NCI-H82 (cell line): ENCODE measurements at regions not wholly inside any gene's neighbourhood (a gene's known extent, or its start where the extent isn't known, plus 50 kb on each side); places are given as distances from the start of the nearest gene placed in this dataset.
"Not testable (repeated sequence)": the region's sequence is repeated elsewhere in the genome, so short reads cannot be mapped to it uniquely, and the experiment has no call there.

Experiments used
- DNase-seq: peaks from one replicate; lab custom pipeline; 2025; lab: John Stamatoyannopoulos, UW

DNA sequence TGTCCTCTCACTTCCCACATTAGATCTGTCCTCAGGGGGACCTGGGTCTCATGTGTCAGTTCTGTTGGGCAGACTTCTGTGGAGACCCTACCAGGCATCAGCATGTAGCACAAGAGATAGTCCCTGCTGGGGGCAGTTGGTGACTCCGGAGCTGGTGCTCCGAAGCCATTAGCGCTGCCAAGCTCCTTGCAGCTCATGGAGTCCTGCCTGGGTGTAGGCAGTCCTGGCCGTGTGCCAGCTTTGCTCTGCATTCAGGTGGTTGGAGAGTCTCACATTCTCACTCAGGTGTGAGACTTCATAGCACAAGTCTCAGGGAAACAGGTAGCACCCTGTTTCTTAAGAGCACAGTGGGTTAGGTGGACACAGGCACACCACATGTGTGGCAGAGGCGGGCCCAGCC, 202.3 kb downstream of the LIPI start:
- DNase-seq = not testable (repeated sequence)

DNA sequence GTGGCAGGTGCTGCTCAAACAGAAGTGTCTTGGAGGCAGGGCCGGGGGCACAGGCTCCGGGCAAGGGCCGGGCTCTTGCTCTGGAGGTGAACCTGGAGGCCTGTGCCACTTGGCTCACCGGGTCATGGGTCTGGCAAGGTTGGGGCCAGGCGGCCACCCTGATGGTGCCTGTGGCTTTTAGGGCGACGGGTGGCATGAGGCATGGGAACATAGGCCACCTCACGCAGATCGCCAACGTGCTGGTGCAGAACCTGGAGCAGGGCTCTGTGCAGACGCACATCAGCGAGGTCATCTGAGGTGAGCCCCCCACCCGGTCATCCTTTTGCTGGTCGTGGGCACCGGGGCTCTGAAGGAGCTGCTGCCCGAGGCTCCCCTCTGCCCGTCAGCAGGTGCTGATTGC, 202.7 kb downstream of the LIPI start:
- DNase-seq = not testable (repeated sequence)

DNA sequence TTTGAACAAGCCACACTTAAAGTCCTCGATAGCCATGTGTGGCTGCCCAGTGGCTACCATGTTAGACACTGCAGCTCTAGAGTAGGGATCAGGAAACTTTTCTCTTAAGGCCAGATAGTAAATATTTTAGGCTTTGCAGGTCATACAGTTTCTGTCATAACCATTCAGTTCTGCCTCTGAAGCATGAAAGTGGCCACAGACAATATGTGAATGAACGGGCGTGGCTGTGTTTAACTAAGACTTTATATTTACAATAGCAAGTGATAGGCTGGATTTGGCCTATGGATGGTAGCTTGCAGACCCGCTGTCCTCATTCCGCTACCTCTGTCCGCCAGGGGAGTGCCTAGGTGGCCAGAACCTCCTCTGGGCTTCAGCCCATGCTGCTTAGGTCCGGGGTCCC, 204.6 kb downstream of the LIPI start:
- not testable (repeated sequence) for DNase-seq

DNA sequence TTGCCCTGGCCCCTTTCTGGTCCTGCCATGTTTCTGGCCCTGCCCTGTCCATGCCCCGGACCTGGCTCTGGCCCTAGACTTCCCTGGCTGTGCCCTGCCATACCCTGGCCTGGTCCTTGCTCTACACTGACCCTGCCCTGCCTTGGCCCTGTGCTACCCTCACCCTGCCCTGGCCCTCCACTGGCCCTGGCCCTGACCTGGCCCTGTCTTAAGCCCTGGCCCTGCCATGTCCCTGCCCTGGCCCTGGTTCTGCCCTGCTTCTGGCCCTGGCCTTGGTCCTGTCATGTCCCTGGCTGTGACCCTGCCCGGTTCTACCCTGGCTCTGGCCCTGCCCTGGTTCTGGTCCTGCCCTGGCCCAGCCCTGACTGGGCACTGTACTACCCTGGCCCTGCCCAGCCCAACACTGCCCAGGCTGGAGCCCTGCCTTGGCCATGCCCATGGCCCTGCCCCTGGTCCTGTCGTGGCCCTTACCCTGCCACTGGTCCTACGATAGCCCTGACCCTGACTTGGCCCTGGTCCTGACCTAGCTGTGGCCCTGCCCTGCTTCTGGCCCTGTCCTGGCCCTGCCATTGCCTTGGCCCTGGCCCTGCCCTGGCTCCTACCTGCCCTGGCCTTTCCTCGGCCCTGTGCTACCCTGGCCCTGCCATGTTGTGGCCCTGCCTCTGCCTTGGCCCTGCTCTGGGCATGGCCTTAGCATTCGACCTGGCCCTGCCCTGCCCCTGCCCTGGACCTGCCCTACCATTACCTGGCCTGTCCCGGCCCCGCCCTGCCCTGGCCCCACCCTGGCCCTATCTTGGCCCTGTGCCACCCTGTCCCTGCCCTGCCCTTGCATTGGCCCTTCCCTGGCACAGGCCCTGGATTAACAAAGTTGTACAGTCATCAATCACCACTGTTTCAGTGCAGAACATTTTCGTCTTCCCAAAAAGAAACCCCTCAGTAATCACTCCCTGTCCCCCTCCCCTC, 223.5 kb downstream of the LIPI start:
- not testable (repeated sequence) for DNase-seq

DNA sequence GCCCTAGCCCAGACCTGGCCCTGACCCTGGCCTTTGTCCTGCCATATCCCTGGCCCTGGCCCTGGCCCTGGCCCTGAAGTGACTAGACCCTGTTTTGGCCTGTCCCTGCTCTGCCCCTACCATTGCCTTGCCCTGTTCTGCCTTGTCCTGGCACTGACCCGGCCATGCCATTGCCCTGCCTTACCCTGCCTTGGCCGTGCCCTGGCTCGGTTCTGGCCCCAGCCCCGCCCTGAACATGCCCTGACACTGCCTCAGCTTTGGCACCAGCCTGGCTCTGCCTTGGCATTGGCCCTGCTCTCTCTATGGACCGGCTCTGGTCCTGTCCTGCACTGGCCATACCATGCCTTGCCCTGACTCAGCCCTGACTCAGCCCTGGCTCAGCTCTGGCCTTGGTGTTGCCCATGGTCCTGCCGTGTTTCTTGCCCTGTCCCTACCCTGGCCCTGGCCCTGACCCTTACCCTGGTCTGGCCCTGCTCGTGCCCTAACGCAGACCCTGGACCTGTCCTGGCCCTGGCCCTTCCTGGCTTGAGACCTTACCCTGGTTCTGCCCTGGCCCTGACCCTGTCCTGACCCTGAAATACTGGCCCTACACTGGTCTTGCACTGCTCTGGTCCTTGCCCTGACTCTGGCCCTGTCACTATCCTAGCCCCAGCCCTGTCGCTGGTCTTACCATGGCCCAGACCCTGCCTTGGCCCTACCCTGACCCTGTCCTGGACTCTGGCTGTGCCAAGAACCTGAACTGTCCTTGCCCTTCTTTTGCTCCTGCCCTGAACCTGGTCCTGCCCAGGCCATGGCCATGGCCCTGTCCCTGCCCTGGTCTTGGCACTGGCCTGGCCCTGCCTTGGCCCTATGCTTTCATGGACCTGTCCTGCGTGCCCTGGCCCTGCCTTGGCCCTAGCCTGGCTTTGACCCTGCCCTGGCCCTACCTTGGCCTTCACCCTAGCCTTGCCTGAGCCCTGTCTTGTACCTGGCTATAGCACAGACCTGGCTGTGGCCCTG, 224.6 kb downstream of the LIPI start:
- DNase-seq = not testable (repeated sequence)

DNA sequence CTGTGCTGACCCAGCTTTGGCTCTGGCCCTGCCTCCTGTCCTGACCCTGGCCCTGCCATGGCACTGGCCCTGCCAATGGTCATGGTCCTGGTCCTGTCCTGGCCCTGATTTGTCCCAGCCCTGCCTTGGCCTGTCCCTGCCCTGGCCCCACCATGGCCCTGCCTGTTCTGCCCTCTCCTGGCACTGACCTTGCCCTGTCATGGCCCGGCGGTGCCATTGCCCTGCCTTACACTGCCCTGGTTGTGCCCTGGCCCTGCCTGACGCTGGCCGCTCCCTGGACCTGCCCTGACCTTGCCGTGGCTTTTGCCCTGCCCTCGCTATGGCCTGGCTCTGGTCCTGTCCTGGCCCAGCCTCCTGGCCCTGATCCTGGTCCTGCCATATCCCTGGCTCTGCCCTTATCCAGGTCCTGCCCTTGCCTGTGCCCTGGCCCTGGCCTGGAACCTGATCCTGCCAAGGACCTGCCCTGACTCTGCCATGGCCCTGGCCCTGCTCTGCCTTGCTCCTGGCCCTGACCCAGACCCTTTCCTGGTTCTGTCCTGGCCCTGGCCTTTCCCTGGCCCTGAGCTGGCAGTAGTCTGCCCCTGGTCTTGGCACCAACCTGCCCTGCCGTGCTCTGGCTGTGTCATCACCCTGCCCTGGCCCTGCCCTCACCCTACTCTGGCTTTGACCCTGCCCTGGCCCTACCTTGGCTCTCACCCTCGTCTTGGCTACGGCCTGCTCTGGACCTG, 225.5 kb downstream of the LIPI start:
- not testable (repeated sequence) for DNase-seq

DNA sequence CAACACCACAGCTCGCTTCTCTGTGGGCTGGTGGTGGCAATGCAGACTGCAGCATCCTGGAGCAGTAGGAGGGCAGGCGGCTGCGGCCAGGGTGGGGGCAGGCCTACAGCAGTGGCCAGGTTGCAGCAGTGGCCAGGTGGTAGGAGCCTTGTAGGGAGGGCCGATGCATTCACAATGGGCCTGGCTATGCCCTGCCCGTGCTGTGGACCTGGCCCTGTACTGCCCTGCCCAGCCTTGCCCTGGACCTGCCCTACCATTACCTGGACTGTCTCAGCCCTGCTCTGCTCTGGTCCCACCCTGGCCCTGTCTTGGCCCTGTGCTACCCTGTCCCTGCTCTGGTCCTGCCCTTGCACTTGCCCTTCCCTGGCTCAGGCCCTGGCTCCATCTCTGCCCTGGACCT, 226.0 kb downstream of the LIPI start:
- not testable (repeated sequence) for DNase-seq

DNA sequence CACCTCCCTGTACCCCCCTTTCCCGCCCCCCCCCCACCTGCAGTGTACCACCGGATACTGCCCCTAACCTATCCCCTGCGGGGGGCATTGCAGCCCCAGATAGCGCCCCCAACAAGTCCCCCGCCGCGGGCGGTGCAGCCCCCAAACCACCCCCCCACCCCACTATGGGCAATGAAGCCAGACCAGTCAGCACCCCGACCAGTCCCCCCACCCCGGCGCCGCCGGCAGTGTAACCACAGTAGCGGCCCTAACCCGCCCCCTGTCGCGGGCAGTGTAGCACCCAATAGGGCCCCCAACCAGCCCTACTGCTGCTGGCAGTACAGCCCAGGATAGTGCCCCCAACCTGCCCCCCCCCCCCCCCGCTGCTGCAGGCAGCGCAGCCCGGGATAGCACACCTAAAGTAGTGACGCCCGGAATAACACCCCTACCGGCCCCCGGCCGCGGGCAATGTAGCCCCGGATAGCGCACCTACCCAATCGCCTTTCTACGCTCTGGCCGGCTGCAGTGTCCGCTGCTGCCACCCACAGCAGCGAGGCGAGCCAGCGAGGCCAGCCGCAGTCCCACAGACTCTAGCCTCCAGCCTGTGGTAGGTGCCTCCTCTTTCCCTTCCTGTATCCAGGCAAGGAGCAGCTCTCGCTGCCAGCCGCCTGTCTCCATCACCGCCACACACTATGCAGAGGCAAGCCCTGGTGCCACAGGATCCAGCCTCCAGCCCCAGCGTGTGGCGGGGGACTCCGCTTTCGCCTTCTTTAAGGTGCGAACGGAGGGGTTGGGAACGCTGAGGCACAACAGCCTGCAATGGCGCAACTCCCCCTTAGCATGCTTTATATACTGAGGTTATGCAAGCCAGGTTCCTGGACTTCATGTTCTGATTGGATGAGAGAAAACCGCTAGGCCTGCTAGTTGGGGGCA, 229.3 kb downstream of the LIPI start:
- not testable (repeated sequence) for DNase-seq

DNA sequence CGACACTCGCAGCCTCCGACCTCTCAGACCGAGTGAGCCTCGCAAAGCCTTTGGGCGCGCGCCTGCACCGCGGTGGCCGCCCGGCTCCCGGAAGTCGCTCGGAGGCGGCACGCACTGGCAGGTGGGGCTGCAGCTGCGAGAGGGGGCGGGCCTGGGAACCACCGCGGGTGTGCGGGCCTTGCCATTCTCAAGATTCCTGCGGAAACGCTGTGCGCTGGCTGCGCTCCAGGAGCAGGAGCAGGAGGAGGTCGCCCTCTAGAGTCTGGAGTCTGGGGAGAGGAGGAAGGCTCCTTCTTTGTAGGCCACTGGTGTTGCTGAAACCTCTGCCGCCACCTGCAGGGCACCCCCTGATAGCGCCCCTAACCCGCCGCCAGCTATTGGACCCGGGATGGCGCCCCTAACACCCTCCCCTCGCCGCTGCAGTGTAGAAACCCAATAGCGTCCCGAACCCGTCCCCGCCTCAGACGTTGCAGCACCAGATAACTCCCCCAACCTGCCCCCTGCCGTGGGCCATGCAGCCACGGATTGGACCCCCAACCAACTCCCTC, 230.6 kb downstream of the LIPI start:
- DNase-seq = peak; percentile 93

DNA sequence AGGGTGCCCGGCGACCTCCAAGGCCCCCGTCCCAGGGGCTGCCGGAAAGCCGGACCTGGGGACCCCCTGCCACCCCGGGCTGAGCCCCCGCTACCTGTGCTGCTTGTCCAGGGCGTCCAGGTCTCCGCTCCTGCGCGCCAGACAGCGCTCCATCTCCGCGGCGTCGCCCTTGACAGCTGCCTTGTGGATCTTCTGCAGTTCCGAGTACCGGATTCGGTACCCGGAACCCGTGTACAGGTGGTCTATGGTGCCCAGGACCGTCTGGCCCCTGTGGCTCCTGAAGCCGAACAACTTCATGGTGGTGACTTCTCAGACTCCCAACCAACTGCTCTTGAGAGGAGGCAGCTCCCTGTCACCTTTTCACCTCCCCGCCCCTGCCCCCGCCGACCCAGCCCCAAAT, 231.1 kb downstream of the LIPI start:
- peak; percentile 34 for DNase-seq

DNA sequence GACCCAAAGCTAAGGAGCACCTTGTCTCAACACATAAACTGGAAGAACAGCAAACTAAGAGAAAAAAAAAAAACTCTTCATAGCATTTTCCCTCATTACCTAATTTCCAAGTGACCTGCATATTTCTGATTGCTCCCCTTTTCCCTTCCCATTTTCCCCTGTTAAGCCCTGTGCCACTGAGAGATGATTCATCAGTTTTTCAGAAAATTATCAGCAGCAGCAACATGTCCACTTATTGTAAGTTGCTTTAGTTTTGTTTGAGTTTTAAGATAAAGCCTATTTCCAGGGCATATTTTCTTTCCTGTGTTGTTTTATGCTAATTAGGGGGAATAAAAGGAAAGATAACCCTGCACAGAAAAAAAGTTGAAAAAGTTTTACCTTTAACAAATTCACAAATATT, 236.2 kb downstream of the LIPI start:
- not testable (repeated sequence) for DNase-seq

DNA sequence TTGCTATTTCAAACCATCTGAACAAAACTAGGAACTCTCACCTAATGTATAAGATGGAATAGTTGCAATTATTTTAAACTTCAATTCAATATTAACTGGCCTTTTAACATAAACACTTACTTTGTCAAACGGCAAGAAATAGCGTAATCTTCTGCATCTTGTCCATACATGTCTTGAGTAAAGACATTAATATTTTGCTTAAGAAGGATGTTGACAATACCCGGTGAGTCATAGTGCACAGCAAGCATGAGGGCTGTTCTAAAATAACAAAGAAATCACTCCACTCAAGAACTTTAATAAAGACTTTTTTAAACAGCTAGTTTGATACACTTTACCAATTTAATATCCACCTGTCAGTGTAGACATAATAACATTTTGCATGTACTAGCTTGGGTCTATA, 240.9 kb downstream of the LIPI start:
- not testable (repeated sequence) for DNase-seq

DNA sequence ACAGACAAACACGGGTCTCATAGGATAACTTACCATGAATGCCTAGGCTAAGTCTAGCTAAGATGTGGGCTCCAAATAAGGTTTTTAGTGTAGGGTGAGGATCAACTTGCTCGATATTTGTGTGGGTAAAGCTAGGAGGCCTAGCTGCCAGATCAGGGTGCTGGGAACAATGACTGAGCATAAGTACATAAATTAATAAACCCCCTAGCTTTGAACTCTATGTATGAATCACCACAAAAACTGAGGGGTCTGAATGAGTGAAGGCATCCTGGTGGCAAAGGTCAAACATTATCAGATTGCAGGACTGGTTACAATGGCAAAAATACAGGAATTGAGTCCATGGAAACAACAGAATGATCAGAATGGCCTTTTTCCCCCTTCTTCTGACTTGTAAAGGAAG, 241.8 kb downstream of the LIPI start:
- not testable (repeated sequence) for DNase-seq

DNA sequence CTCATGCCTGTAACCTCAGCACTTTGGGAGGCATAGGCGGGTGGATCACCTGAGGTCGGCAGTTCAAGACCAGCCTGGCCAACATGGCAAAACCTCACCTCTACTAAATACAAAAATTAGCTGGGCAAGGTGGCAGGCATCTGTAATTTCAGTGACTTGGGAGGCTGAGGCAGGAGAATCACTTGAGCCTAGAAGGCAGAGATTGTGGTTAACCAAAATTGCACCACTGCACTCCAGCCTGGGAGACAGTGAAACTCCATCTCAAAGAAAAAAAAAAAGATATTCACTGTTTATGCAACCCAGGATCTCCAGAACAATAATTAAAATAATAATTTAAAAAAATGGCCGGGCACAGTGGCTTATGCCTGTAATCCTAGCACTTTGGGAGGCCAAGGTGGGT, 247.5 kb downstream of the LIPI start:
- not testable (repeated sequence) for DNase-seq

DNA sequence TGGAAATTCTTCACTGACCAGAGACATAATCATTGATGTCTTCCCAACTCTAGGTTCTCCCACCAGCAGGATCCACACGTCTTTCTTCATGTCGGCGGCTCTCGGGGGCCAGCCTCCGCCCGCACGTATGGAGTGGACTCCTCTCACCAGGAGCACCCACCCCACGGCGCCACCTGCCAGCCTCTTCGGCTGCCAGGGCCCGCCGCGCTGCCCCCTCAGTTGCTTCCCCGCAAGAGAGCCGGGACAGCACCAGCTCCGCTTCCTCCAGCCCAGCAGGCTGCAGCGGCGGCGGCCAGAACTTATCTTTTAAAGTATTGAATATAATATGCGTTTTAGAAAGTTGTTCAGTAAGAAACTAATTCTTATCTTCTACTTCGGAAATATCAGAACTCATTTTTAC, 273.5 kb downstream of the LIPI start:
- no peak for DNase-seq

DNA sequence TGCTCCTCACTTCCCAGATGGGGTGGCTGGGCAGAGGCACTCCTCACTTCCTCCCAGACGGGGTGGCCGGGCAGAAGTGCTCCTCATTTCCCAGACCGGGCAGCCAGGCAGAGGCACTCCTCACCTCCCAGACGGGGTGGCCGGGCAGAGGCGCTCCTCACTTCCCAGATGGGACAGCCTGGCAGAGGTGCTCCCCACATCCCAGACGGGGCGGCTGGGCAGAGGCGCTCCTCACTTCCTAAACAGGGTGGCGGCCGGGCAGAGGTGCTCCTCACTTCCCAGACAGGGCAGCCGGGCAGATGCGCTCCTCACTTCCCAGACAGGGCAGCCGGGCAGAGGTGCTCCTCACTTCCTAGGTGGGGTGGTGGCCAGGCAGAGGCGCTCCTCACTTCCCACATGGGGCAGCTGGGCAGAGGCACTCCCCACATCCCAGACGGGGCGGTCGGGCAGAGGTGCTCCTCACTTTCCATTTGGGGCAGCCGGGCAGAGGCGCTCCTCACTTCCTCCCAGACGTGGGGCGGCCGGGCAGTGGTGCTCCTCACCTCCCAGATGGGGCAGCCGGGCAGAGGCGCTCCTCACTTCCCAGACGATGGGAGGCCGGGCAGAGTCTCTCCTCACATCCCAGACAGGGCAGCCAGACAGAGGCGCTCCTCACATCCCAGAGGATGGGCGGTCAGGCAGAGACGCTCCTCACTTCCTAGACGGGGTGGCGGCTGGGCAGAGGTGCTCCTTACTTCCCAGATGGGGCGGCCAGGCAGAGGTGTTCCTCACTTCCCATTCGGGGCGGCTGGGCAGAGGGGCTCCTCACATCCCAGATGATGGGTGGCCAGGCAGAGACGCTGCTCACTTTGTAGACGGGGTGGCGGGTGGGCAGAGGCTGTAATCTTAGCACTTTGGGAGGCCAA, 274.5 kb downstream of the LIPI start:
- DNase-seq = not testable (repeated sequence)

DNA sequence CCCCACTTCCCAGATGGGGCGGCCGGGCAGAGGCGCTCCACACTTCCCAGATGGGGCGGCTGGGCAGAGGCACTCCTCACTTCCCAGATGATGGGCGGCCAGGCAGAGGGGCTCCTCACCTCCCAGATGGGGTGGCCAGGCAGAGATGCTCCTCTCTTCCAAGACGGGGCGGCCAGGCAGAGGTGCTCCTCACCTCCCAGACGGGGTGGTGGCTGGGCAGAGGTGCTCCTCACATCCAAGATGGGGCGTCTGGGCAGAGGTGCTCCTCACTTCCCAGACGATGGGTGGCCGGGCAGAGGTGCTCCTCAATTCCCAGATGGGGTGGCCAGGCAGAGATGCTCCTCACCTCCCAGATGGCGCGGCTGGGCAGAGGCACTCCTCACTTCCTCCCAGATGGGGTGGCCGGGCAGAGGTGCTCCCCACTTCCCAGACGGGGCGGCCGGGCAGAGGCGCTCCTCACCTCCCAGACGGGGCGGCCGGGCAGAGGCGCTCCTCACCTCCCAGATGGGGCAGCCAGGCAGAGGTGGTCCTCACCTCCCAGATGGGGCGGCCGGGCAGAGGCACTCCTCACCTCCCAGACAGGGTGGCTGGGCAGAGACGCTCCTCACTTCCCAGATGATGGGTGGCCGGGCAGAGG, 275.2 kb downstream of the LIPI start:
- DNase-seq = not testable (repeated sequence)

DNA sequence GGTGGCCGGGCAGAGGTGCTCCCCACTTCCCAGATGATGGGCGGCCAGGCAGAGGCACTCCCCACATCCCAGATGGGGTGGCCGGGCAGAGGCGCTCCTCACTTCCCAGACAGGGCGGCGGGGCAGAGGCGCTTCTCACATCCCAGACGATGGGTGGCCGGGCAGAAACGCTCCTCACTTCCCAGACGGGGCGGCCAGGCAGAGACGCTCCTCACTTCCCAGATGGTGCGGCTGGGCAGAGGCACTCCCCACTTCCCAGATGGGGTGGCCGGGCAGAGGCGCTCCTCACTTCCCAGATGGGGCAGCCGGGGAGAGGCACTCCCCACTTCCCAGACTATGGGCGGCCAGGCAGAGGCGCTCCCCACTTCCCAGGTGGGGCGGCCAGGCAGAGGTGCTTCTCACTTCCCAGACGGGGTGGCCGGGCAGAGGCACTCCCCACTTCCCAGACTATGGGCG, 275.8 kb downstream of the LIPI start:
- DNase-seq = not testable (repeated sequence)

DNA sequence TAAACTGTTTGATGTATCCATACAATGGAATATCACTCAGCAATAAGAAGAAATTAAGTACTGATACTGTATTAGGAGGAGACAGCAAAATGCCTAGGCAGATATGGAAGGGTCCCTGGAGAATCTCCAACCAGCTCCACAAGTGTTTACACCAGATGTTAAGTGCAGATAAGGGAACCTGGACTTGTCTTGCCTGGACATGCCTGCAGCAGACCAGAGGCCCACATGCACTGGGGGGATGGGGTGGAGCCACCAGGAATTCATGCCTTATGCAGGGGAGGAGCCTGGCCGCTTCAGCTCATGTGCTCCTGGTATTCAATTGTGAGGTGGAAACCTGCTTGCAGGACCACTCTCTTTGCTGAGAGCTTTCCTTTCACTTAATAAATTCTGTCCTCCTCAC, 287.6 kb downstream of the LIPI start:
- DNase-seq = not testable (repeated sequence)
